Parathyroid adenoma (tissue), 2 donors: ENCODE measurements at regions not wholly inside any gene's neighbourhood (a gene's known extent, or its start where the extent isn't known, plus 50 kb on each side); places are given as distances from the start of the nearest gene placed in this dataset.

Source experiments
- H2AFZ ChIP-seq: fragments of 300-600 bp; sonication (generic); one replicate; pipeline ENCODE4 v1.7.0; 2017; ENCODE audit warnings: antibody characterized with exemption, mild to moderate bottlenecking
- H3K27ac ChIP-seq: fragments of 300-600 bp; sonication (generic); one replicate; pipeline ENCODE4 v1.7.0; 2017
- H3K27me3 ChIP-seq: fragments of 300-600 bp; sonication (generic); one replicate; pipeline ENCODE4 v1.7.0; 2017; ENCODE audit warnings: low read length; ENCODE audit not compliant: control insufficient read depth, insufficient read depth
- H3K36me3 ChIP-seq: fragments of 300-600 bp; sonication (generic); one replicate; pipeline ENCODE4 v1.7.0; 2017; ENCODE audit warnings: low read length; ENCODE audit not compliant: control insufficient read depth, insufficient read depth
- H3K4me1 ChIP-seq: fragments of 300-600 bp; sonication (generic); one replicate; pipeline ENCODE4 v1.7.0; 2017; ENCODE audit warnings: control low read depth
- H3K4me2 ChIP-seq: fragments of 300-600 bp; sonication (generic); one replicate; pipeline ENCODE4 v1.7.0; 2017; ENCODE audit warnings: low read length
- H3K4me3 ChIP-seq: fragments of 300-600 bp; sonication (generic); one replicate; pipeline ENCODE4 v1.7.0; 2017; ENCODE audit warnings: low read depth, low read length
- H3K79me2 ChIP-seq: fragments of 300-600 bp; sonication (generic); one replicate; pipeline ENCODE4 v1.7.0; 2017; ENCODE audit warnings: control low read depth
- H3K9ac ChIP-seq: fragments of 300-600 bp; sonication (generic); one replicate; pipeline ENCODE4 v1.7.0; 2017; ENCODE audit warnings: mild to moderate bottlenecking
- H3K9me3 ChIP-seq: fragments of 300-600 bp; sonication (generic); one replicate; pipeline ENCODE4 v1.7.0; 2017; ENCODE audit warnings: low read length; ENCODE audit not compliant: control insufficient read depth
- CTCF ChIP-seq: fragments of 300-600 bp; sonication (generic); IDR thresholded peaks from one replicate; pipeline ENCODE4 v1.7.0; 2017; ENCODE audit warnings: antibody characterized with exemption, mild to moderate bottlenecking
- donor health status: primary hyperparathyroidism.

- no peaks in the 10 kb centered on the region for H3K4me1 ChIP-seq
- TF ChIP-seq CTCF: no peak
- no peak overlapping the region for H3K27ac ChIP-seq
- no peak overlapping the region for H3K4me3 ChIP-seq
- H3K4me2 ChIP-seq: no peak overlapping the region
- no peaks in the 10 kb centered on the region for H3K36me3 ChIP-seq
- H3K9me3 ChIP-seq: no peaks in the 10 kb centered on the region
- H3K27me3 ChIP-seq: no peaks in the 10 kb centered on the region
- no peak overlapping the region for H3K9ac ChIP-seq
- H2AFZ ChIP-seq: no peak overlapping the region
- H3K79me2 ChIP-seq: no peaks in the 10 kb centered on the region
Measured at GRCh38 chr2:172213116-172213860, 110.6 kb upstream of the DLX2 start.

GRCh38 chr2:172214252-172214651 is 111.6 kb upstream of the DLX2 start:
- H3K4me3 ChIP-seq: no peak overlapping the region
- no peak overlapping the region for H2AFZ ChIP-seq
- no peaks in the 10 kb centered on the region for H3K27me3 ChIP-seq
- H3K4me2 ChIP-seq: no peak overlapping the region
- no peaks in the 10 kb centered on the region for H3K79me2 ChIP-seq
- H3K27ac ChIP-seq: no peak overlapping the region
- no peak overlapping the region for H3K9ac ChIP-seq
- no peaks in the 10 kb centered on the region for H3K36me3 ChIP-seq
- no peaks in the 10 kb centered on the region for H3K9me3 ChIP-seq
- no peak for TF ChIP-seq CTCF
- no peaks in the 10 kb centered on the region for H3K4me1 ChIP-seq

GRCh38 chr2:172215172-172215935 is 112.7 kb upstream of the DLX2 start:
- no peaks in the 10 kb centered on the region for H3K79me2 ChIP-seq
- H3K9ac ChIP-seq: no peak overlapping the region

GRCh38 chr2:172215936-172216335 is 113.2 kb upstream of the DLX2 start:
- Histone ChIP-seq H3K36me3 (no peaks in the 10 kb centered on the region), H3K4me1 (no peaks in the 10 kb centered on the region)
- TF ChIP-seq CTCF: no peak

More at GRCh38 chr2:172215172-172215935, 112.7 kb upstream of the DLX2 start:
- Histone ChIP-seq H3K4me3 (no peak overlapping the region), H3K27ac (no peak overlapping the region), H3K36me3 (no peaks in the 10 kb centered on the region), H2AFZ (no peak overlapping the region), H3K9me3 (no peaks in the 10 kb centered on the region), H3K4me2 (no peak overlapping the region), H3K27me3 (no peaks in the 10 kb centered on the region), H3K4me1 (no peaks in the 10 kb centered on the region)
- no peak for TF ChIP-seq CTCF

More at GRCh38 chr2:172215936-172216335, 113.2 kb upstream of the DLX2 start:
- Histone ChIP-seq H3K4me3 (no peak overlapping the region), H3K27ac (no peak overlapping the region), H3K79me2 (no peaks in the 10 kb centered on the region), H2AFZ (no peak overlapping the region), H3K27me3 (no peaks in the 10 kb centered on the region), H3K9me3 (no peaks in the 10 kb centered on the region), H3K4me2 (no peak overlapping the region), H3K9ac (no peak overlapping the region)
